ENCODE measurements at regions not wholly inside any gene's neighbourhood (a gene's known extent, or its start where the extent isn't known, plus 50 kb on each side); places are given as distances from the start of the nearest gene placed in this dataset.
"Not testable (repeated sequence)": the region's sequence is repeated elsewhere in the genome, so short reads cannot be mapped to it uniquely, and the experiment has no call there.

- DNase-seq = no peak
- H3K4me1 Mint-ChIP-seq = no peaks in the 10 kb centered on the region
- H3K36me3 Mint-ChIP-seq = no peaks in the 10 kb centered on the region
- no peak overlapping the region for H3K27ac Mint-ChIP-seq
- H3K9me3 Mint-ChIP-seq = peaks cover 0 to 2% (median 0%) of the 10 kb centered on the region in 6 donors
- H3K27me3 Mint-ChIP-seq (ENCODE audit: low read depth in 3 of 3) = peaks cover 0 to 4% (median 1%) of the 10 kb centered on the region in 3 donors
- no peak overlapping the region for H3K4me3 Mint-ChIP-seq
These were observed 128.6 kb downstream of the ANAPC4 start for GRCh38 chr4:25505637-25505991.

- no peak for DNase-seq
- H3K9me3 Mint-ChIP-seq = peaks cover 0 to 2% (median 0%) of the 10 kb centered on the region in 6 donors
- no peaks in the 10 kb centered on the region for H3K4me1 Mint-ChIP-seq
- H3K4me3 Mint-ChIP-seq = no peak overlapping the region
- H3K27ac Mint-ChIP-seq = no peak overlapping the region
- peaks cover 0 to 4% (median 1%) of the 10 kb centered on the region in 3 donors for H3K27me3 Mint-ChIP-seq (ENCODE audit: low read depth in 3 of 3)
- H3K36me3 Mint-ChIP-seq = no peaks in the 10 kb centered on the region
These were observed 129.0 kb downstream of the ANAPC4 start for GRCh38 chr4:25506032-25506571.

- Mint-ChIP-seq H3K9me3 (no peaks in the 10 kb centered on the region), H3K27ac (no peak overlapping the region), H3K4me1 (no peaks in the 10 kb centered on the region), H3K36me3 (no peaks in the 10 kb centered on the region), H3K27me3 (ENCODE audit: low read depth in 3 of 3) (peaks cover 2 to 4% (median 2%) of the 10 kb centered on the region in 3 donors), H3K4me3 (no peak overlapping the region)
- DNase-seq = no peak
These were observed 132.6 kb downstream of the ANAPC4 start for GRCh38 chr4:25509646-25510045.

- not testable (repeated sequence) for H3K9me3 Mint-ChIP-seq; H3K4me1 Mint-ChIP-seq; H3K27ac Mint-ChIP-seq; DNase-seq; H3K36me3 Mint-ChIP-seq; H3K27me3 Mint-ChIP-seq (ENCODE audit: low read depth in 3 of 3); H3K4me3 Mint-ChIP-seq
These were observed 134.8 kb downstream of the ANAPC4 start for GRCh38 chr4:25511823-25512222.

GRCh38 chr4:25513814-25514213, 136.8 kb downstream of the ANAPC4 start:
- no peak for DNase-seq
- Mint-ChIP-seq H3K27ac (no peak overlapping the region), H3K27me3 (ENCODE audit: low read depth in 3 of 3) (peaks cover 3 to 6% (median 5%) of the 10 kb centered on the region in 3 donors), H3K36me3 (no peaks in the 10 kb centered on the region), H3K9me3 (no peaks in the 10 kb centered on the region), H3K4me1 (no peaks in the 10 kb centered on the region), H3K4me3 (no peak overlapping the region)

- Mint-ChIP-seq H3K36me3 (no peaks in the 10 kb centered on the region), H3K9me3 (peaks cover 0 to 1% (median 0%) of the 10 kb centered on the region in 6 donors), H3K4me1 (no peaks in the 10 kb centered on the region), H3K27ac (no peak overlapping the region), H3K27me3 (ENCODE audit: low read depth in 3 of 3) (peaks cover 6 to 9% (median 9%) of the 10 kb centered on the region in 3 donors), H3K4me3 (no peak overlapping the region)
- no peak for DNase-seq
These were observed 132.2 kb upstream of the SLC34A2 start for GRCh38 chr4:25523405-25523804.

- H3K36me3 Mint-ChIP-seq = no peaks in the 10 kb centered on the region
- H3K4me1 Mint-ChIP-seq = no peaks in the 10 kb centered on the region
- no peak for DNase-seq
- H3K4me3 Mint-ChIP-seq = no peak overlapping the region
- H3K27ac Mint-ChIP-seq = no peak overlapping the region
- peaks cover 3 to 12% (median 6%) of the 10 kb centered on the region in 3 donors for H3K27me3 Mint-ChIP-seq (ENCODE audit: low read depth in 3 of 3)
- peaks cover 0 to 1% (median 0%) of the 10 kb centered on the region in 6 donors for H3K9me3 Mint-ChIP-seq
These were observed 131.0 kb upstream of the SLC34A2 start for GRCh38 chr4:25524663-25525062.

GRCh38 chr4:25525896-25526295, 129.8 kb upstream of the SLC34A2 start:
- Mint-ChIP-seq H3K4me3 (no peak overlapping the region), H3K4me1 (no peaks in the 10 kb centered on the region), H3K9me3 (peaks cover 0 to 5% (median 0%) of the 10 kb centered on the region in 6 donors), H3K27ac (no peak overlapping the region), H3K27me3 (ENCODE audit: low read depth in 3 of 3) (peaks cover 3 to 12% (median 6%) of the 10 kb centered on the region in 3 donors), H3K36me3 (no peaks in the 10 kb centered on the region)
- no peak for DNase-seq

GRCh38 chr4:25527034-25527433, 128.6 kb upstream of the SLC34A2 start:
- Mint-ChIP-seq H3K27me3 (ENCODE audit: low read depth in 3 of 3) (peaks cover 4 to 8% (median 8%) of the 10 kb centered on the region in 3 donors), H3K27ac (no peak overlapping the region), H3K4me1 (no peaks in the 10 kb centered on the region), H3K4me3 (no peak overlapping the region), H3K36me3 (peaks cover 0 to 3% (median 0%) of the 10 kb centered on the region in 3 donors), H3K9me3 (peaks cover 0 to 3% (median under 1%) of the 10 kb centered on the region in 6 donors)
- no peak for DNase-seq

- H3K4me1 Mint-ChIP-seq = no peaks in the 10 kb centered on the region
- DNase-seq = no peak
- peaks cover 4 to 10% (median 8%) of the 10 kb centered on the region in 3 donors for H3K27me3 Mint-ChIP-seq (ENCODE audit: low read depth in 3 of 3)
- no peak overlapping the region for H3K4me3 Mint-ChIP-seq
- H3K36me3 Mint-ChIP-seq = peaks cover 0 to 3% (median 0%) of the 10 kb centered on the region in 3 donors
- peaks cover 0 to 3% (median under 1%) of the 10 kb centered on the region in 6 donors for H3K9me3 Mint-ChIP-seq
- no peak overlapping the region for H3K27ac Mint-ChIP-seq
These were observed 127.3 kb upstream of the SLC34A2 start for GRCh38 chr4:25528391-25528790.

GRCh38 chr4:25531272-25531671, 124.4 kb upstream of the SLC34A2 start:
- H3K27ac Mint-ChIP-seq = no peak overlapping the region
- no peak for DNase-seq
- peaks cover 0 to 3% (median 0%) of the 10 kb centered on the region in 3 donors for H3K36me3 Mint-ChIP-seq
- H3K9me3 Mint-ChIP-seq = peaks cover 0 to 5% (median under 1%) of the 10 kb centered on the region in 6 donors
- peaks cover 2 to 9% (median 4%) of the 10 kb centered on the region in 3 donors for H3K27me3 Mint-ChIP-seq (ENCODE audit: low read depth in 3 of 3)
- no peaks in the 10 kb centered on the region for H3K4me1 Mint-ChIP-seq
- no peak overlapping the region for H3K4me3 Mint-ChIP-seq

- peaks cover 2 to 9% (median 4%) of the 10 kb centered on the region in 3 donors for H3K27me3 Mint-ChIP-seq (ENCODE audit: low read depth in 3 of 3)
- DNase-seq = no peak
- H3K36me3 Mint-ChIP-seq = peaks cover 0 to 3% (median 0%) of the 10 kb centered on the region in 3 donors
- H3K27ac Mint-ChIP-seq = no peak overlapping the region
- H3K4me3 Mint-ChIP-seq = no peak overlapping the region
- peaks cover 0 to 5% (median under 1%) of the 10 kb centered on the region in 6 donors for H3K9me3 Mint-ChIP-seq
- H3K4me1 Mint-ChIP-seq = no peaks in the 10 kb centered on the region
These were observed 123.1 kb upstream of the SLC34A2 start for GRCh38 chr4:25532591-25532990.

GRCh38 chr4:25533256-25533655, 122.4 kb upstream of the SLC34A2 start:
- no peaks in the 10 kb centered on the region for H3K4me1 Mint-ChIP-seq
- H3K27me3 Mint-ChIP-seq (ENCODE audit: low read depth in 3 of 3) = peaks cover 4 to 9% (median 4%) of the 10 kb centered on the region in 3 donors
- no peak overlapping the region for H3K27ac Mint-ChIP-seq
- DNase-seq = no peak
- H3K4me3 Mint-ChIP-seq = no peak overlapping the region
- peaks cover 0 to 5% (median under 1%) of the 10 kb centered on the region in 6 donors for H3K9me3 Mint-ChIP-seq
- H3K36me3 Mint-ChIP-seq = peaks cover 0 to 3% (median 0%) of the 10 kb centered on the region in 3 donors

- H3K9me3 Mint-ChIP-seq = peaks cover 0 to 5% (median under 1%) of the 10 kb centered on the region in 6 donors
- DNase-seq = no peak
- no peak overlapping the region for H3K4me3 Mint-ChIP-seq
- no peak overlapping the region for H3K27ac Mint-ChIP-seq
- no peaks in the 10 kb centered on the region for H3K4me1 Mint-ChIP-seq
- H3K27me3 Mint-ChIP-seq (ENCODE audit: low read depth in 3 of 3) = peaks cover 4 to 6% (median 6%) of the 10 kb centered on the region in 3 donors
- peaks cover 0 to 3% (median 0%) of the 10 kb centered on the region in 3 donors for H3K36me3 Mint-ChIP-seq
These were observed 120.4 kb upstream of the SLC34A2 start for GRCh38 chr4:25535278-25535677.

All from immature natural killer cell (primary cell).